HG03039 (cell line): ENCODE measurements at regions not wholly inside any gene's neighbourhood (a gene's known extent, or its start where the extent isn't known, plus 50 kb on each side); places are given as distances from the start of the nearest gene placed in this dataset.
A peak's percentile ranks its signal among the peaks of the same experiment; 100 is the strongest.
"Not testable (repeated sequence)": the region's sequence is repeated elsewhere in the genome, so short reads cannot be mapped to it uniquely, and the experiment has no call there.

Source experiments
- ATAC-seq: cut with Tn5 transposase; IDR thresholded peaks from one replicate; pipeline ENCODE4 v1.9.1; 2021; ENCODE audit warnings: mild to moderate bottlenecking, moderate library complexity; ENCODE audit not compliant: unreplicated experiment

- ATAC-seq, result not testable (repeated sequence)
These were observed 108.7 kb downstream of the NPIPB11 start for GRCh38 chr16:29297809-29298177.

DNA sequence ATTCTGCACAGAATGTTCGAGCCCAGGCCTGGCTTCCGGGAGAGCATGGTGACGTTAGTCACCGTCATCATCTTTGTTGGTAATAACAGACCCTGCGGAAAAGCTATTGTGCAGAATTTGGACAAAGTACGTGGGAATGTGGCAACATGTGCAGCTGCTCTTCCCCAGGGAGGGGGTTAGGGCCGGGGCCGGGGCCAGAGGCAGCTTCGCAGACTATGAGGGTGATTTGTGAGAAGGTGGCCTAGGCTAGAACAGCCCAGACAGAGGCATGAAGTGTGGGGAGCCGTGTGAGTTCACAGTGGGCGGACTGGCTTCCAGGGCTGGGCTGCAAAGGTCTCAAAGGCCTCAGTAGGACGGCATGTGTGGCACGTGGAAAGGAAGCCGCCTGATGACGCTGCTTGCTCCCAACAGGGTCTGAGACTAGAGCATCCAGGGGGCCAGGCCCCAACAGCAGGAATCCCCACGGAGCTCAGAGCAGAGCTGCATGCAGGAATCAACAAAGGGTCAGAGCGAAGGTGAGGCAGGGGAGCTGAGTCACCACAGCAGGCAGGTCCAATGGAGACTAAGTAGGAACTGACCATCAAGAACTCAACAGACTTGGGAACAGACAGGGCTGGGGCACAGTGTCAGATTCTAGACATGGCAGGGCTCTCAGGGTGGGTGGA, 109.2 kb downstream of the NPIPB11 start:
- ATAC-seq, result not testable (repeated sequence)

DNA sequence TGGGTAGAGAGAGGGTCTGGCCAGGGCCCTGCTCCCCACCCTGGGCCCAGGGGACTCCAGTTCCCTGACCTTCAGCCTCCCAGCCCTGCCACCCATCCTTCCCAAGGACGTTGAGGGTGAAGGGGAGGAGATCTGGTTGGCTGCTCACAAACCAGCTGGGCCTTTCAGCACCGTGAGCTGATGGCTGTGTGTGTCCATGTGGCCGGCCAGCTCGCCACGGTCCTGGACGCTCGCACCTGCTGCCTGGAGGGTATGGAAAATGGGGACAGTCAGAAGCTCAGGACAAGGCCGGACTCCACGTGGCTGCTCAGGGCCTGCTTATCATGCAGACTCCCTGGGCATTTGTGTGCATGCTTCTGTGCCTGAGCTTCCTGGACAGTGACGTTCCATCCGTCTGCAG, 110.3 kb downstream of the NPIPB11 start:
- ATAC-seq, result not testable (repeated sequence)

DNA sequence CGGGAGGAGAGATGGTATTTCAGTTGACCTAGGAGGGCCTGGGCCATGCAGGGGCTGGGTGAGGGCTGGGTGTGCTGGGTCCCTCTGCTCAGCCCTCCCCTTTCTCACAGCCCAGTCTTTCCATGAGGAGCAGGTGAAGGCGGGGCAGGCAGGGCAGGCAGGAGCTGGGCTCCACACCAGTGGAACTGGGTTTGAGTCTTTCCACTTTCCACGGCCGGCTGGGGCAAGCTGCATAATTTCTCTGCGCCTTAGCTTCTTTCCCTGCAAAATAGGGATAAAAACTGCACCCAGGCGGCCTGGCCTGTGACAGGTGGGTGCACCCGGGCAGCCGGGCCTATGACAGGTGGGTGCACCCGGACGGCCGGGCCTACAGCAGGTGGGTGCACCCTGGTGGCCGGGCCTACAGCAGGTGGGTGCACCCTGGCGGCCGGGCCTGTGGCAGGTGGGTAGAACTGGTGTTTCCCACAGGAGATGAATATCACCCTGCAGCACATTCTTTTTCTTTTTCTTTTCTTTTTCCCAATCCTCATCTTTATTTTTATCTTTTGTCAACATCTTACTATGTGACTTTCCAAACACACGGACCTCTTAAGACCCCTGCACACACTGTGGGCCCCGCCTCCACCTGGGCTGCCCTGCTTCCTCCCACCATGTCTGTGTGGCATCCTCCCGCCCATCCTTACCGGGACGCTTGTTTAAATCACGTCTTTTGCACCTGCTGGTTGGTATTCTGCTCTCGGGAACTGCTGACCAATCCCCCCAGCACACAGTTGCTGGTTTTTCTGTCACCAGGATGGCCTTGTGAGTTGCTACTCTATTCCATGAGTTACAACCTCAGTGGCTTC, 111.3 kb downstream of the NPIPB11 start:
- not testable (repeated sequence) for ATAC-seq

DNA sequence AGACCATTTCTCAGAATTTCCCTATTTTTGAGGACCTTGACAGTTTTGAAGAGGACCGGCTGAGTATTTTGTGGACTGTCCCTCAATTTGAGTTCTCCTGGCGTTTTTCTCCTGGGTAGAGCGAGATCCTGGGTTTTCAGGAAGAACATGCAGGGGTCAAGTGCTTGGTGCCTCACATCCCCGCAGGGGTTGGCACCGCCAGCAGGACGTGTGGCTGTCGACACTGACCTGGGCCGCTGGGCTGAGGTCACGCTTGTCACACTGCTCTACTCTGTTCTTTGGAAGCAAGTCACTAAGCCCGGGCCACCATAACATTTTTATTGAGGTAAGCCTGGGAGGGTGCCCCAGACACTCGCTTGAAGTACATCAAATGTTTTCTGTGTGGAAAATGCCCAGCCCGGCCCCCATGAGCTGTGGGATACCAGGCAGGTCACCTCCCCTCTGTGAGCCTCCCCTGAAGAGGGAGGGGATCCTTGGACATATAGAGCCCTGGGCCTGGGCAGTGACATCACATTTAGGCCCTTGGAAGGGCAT, 112.0 kb downstream of the NPIPB11 start:
- not testable (repeated sequence) for ATAC-seq

DNA sequence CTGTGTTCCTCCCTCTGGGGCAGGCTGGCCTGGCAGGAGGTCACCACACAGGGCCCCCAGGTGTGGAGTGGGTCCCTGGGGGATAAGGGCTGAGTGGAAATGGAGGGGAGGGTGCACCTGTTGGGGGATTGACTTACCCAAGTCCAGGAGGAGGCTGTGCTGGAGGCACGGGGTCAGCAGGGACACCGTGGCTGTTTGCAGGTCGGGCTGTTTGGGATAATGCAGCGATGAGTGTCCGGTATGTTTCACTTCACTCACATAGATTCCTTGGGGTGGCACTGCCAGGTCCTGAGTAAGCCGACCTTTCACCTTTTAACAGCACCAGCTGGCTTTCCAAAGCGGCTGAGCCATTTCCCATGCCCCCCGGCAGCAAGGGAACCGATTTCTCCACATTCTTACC, 113.0 kb downstream of the NPIPB11 start:
- ATAC-seq, result not testable (repeated sequence)

- not testable (repeated sequence) for ATAC-seq
These were observed 113.5 kb downstream of the NPIPB11 start for GRCh38 chr16:29292952-29293471.

- not testable (repeated sequence) for ATAC-seq
These were observed 114.9 kb downstream of the NPIPB11 start for GRCh38 chr16:29291329-29292271.

GRCh38 chr16:29290631-29291247, 115.8 kb downstream of the NPIPB11 start:
- peak; percentile 62 for ATAC-seq

- not testable (repeated sequence) for ATAC-seq
These were observed 116.8 kb downstream of the NPIPB11 start for GRCh38 chr16:29289516-29290239.

GRCh38 chr16:29288711-29289474, 117.6 kb downstream of the NPIPB11 start:
- ATAC-seq, result not testable (repeated sequence)

DNA sequence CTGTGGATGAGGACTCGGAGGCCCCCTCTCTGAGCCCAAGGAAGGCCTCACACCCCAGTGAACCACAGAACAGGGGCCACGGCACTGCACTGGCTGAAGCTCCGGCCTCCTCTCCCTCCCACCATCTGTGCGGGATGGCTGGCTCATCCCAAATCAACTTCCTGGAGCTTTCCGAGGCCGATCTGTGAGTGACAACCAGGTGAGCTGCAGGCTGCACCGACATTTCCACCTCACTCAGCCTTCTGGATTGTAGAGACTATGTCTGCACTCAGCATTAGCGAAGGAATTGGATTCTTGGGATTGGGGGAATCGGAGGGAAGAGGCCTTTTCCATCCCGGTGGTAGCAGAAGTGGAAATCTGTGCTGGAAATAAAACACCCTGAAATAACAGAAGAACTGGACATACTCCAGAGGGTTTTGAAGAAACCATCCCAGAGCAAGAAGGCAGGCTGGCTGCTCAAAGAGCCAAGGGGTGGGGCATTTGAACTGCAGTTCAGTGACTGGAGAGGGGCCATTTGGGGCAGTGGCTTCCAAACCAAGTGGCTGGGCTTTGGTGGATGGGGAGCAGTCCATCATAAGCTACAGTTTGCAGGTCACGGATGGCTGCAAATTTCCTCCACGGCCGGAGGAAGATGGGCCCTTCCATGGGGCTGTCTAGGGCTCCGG, 118.5 kb downstream of the NPIPB11 start:
- not testable (repeated sequence) for ATAC-seq

DNA sequence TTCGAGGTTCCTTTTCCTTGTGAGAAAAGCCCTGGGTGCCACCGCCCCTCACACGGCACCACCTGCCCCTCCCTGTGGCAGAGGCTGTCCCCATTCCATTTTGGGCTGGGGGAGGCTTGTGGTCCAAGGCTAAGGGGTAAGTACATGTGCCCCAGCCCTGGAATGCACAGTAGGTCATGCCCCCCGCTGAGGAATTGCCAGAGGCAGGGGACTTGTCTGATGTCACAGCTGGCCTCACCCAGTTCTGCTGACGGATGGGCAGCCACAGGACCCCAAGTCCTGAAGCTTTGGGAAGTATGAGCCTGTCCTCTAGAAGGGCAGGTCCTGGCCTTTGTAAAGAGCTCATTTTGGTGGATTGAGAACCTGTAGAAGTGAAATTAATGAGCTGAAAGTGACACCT, 119.3 kb downstream of the NPIPB11 start:
- not testable (repeated sequence) for ATAC-seq

DNA sequence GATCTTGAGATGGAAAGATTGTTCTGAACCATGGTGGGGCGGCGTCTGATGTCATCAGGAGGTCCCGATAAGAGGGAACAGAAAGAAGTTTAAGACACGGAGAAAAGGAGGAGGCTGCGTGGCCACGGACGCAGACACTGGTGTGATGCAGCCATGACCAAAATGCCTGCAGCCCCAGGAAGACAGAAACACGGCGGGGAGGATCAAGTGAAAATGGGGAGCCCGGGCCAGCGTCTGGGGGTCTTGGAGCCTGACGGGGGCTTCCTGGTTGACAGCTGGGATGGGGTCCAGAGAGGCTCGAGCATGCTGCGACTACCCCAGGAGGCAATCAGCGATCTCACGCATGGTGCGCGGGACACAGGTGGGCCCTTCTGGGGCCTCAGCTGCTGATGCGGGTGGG, 119.7 kb downstream of the NPIPB11 start:
- not testable (repeated sequence) for ATAC-seq

DNA sequence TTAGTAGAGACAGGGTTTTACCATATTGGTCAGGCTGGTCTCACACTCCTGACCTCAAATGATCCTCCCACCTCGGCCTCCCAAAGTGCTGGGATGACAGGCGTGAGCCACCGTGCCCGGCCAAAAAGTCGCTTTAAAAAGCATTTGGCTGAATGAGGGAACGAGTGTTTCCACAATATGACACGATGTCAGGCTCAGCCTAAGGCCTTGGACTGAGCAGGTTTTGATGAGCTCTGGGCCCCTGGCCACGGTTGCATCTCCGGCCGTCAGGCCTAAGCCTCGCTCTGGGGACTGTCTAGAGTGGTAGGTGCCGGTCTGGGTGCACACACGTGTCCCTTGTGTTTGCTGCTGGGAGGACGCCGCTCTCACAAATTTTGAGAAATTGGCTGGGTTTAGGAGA, 120.3 kb downstream of the NPIPB11 start:
- not testable (repeated sequence) for ATAC-seq

DNA sequence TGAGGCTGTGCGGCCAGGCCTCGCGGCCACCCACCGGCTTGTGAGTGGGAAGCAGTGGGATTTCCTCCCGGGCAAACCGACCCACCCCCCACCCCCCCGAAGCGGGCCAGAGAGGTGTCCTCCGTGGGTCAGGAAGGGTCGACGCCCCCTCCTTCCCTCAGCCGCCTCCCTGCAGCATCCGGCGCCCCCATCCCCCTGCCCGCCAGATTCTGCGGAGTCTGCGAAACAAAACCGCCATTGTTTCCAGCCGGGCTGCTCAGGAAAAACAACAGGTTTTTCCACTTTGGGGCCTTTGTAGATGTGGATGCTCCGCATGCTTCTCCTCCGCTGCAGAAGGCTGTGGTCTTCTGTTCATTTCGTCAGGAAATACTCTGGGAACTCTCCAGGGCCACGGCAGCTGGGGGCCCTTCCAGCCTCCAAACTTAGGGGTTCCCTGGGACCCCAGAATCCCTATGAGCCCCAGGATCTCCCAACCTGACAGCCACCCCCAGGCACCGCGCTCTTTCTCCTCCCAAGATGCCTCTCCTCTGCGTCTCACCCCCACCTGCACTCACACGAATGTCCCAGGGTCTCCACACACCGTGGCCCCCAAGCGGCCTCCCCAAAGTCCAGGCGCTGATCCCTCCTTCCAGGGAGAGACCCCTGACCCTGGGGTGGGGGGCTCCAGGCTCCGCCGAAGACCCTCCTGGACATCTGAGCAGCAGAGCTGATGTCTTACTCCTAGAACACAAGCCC, 121.2 kb downstream of the NPIPB11 start:
- ATAC-seq, result not testable (repeated sequence)

- ATAC-seq, result not testable (repeated sequence)
These were observed 121.8 kb downstream of the NPIPB11 start for GRCh38 chr16:29284723-29285122.
